Progenitor cell of endocrine pancreas (in vitro differentiated cells): ENCODE measurements at regions not wholly inside any gene's neighbourhood (a gene's known extent, or its start where the extent isn't known, plus 50 kb on each side); places are given as distances from the start of the nearest gene placed in this dataset.

Experiments
- DNase-seq: peaks from one replicate; pipeline ENCODE4 v3.0.0; 2021; ENCODE audit warnings: low spot score; ENCODE audit not compliant: unreplicated experiment
- H3K27ac Mint-ChIP-seq: 2 replicates; pipeline ENCODE4 v1.8.0; 2021; ENCODE audit warnings: mild to moderate bottlenecking, moderate library complexity, mixed read lengths
- H3K27me3 Mint-ChIP-seq: 2 replicates; pipeline ENCODE4 v1.8.0; 2021; ENCODE audit warnings: mixed read lengths
- H3K36me3 Mint-ChIP-seq: 2 replicates; pipeline ENCODE4 v1.8.0; 2022; ENCODE audit warnings: mixed read lengths; ENCODE audit not compliant: insufficient read depth
- H3K4me1 Mint-ChIP-seq: 2 replicates; pipeline ENCODE4 v1.8.0; 2021; ENCODE audit warnings: low read depth, mixed read lengths
- H3K4me3 Mint-ChIP-seq: 2 replicates; pipeline ENCODE4 v1.8.0; 2021; ENCODE audit warnings: low read depth, mild to moderate bottlenecking, moderate library complexity, mixed read lengths
- H3K9me3 Mint-ChIP-seq: 2 replicates; pipeline ENCODE4 v1.8.0; 2021; ENCODE audit warnings: low read depth, mixed read lengths
- TF ChIP-seq, protein P1 (sequence below): fragments of 200-600 bp; sonication (generic); IDR thresholded peaks from one replicate; pipeline ENCODE4 v1.5.0; 2021; ENCODE audit warnings: antibody characterized with exemption, mild to moderate bottlenecking; ENCODE audit not compliant: unreplicated experiment

DNA sequence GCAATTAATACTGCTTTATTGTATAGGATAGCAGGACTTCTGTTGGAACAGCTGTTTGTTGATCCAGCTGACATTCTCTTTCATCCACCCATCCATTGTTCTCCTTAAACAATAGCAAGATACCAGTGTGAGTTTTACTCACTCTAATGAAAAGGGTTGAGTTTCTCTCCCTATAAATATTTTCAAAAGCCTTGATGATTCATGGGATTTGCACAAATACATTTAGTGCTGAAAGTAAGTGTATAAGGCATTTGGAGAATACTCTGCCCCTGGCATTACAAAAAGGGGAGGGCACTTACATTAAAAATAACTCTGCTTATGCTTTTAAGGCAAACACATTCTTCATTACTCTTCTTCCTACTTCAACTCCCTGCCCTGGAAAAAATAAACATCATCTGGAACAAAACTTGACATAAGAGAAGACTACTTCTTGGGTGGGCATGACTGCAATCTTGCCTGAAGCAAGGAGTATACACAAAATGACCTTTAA lies 634.9 kb downstream of the METTL15 start:
- no peak for DNase-seq

DNA sequence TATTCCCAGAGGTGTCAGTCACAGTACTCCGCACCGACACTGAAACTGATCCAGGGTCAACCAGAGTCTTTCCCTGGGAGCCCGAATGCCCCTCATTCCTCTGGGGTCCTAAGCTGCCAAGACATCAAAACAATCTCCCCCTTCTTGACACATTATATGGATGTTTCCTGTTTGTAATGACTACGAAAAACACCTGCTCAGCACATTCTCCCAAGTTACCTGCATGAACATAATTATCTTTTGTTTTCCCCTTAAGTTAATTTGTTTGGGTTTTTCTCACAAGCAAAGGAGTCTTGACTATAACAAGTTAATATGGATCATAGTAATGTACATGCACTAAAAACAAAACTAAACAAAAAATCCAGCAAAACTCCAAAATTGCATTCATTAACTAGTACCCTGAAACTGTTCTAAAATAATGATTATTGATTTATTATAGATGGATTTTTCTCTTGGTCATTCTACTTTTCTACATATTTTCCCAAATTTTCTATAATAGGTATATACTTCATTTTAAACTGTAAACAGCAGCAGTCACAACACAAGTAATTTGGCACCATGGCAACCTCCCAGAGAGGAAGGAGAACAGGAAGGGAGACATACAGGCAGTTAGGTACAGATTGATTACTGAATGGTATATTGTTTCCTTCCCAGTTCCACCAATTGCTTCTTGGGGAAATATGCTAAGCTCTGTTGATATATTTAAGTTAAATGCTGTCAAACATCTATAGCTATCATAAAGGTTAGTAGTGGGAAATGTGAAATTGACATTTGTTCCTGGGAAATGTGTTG lies 631.5 kb downstream of the METTL15 start:
- no peaks in the 10 kb centered on the region for H3K27me3 Mint-ChIP-seq
- H3K36me3 Mint-ChIP-seq, result no peaks in the 10 kb centered on the region
- no peak for DNase-seq
- no peak overlapping the region for H3K27ac Mint-ChIP-seq
- no peaks in the 10 kb centered on the region for H3K9me3 Mint-ChIP-seq
- H3K4me1 Mint-ChIP-seq, result peaks cover 19% of the 10 kb centered on the region
- no peak overlapping the region for H3K4me3 Mint-ChIP-seq
- TF ChIP-seq, protein P1, sequence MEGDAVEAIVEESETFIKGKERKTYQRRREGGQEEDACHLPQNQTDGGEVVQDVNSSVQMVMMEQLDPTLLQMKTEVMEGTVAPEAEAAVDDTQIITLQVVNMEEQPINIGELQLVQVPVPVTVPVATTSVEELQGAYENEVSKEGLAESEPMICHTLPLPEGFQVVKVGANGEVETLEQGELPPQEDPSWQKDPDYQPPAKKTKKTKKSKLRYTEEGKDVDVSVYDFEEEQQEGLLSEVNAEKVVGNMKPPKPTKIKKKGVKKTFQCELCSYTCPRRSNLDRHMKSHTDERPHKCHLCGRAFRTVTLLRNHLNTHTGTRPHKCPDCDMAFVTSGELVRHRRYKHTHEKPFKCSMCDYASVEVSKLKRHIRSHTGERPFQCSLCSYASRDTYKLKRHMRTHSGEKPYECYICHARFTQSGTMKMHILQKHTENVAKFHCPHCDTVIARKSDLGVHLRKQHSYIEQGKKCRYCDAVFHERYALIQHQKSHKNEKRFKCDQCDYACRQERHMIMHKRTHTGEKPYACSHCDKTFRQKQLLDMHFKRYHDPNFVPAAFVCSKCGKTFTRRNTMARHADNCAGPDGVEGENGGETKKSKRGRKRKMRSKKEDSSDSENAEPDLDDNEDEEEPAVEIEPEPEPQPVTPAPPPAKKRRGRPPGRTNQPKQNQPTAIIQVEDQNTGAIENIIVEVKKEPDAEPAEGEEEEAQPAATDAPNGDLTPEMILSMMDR, result no peak

More for the DNA sequence above, 634.9 kb downstream of the METTL15 start:
- Mint-ChIP-seq H3K9me3 (peaks cover 7% of the 10 kb centered on the region), H3K27me3 (no peaks in the 10 kb centered on the region), H3K27ac (no peak overlapping the region), H3K36me3 (no peaks in the 10 kb centered on the region), H3K4me3 (no peak overlapping the region), H3K4me1 (peaks cover 10% of the 10 kb centered on the region)
- TF ChIP-seq, protein P1, result no peak

- Mint-ChIP-seq H3K27me3 (no peaks in the 10 kb centered on the region), H3K4me3 (no peak overlapping the region), H3K36me3 (no peaks in the 10 kb centered on the region), H3K4me1 (peaks cover 29% of the 10 kb centered on the region), H3K9me3 (no peaks in the 10 kb centered on the region), H3K27ac (no peak overlapping the region)
- no peak for DNase-seq
- TF ChIP-seq, protein P1, result no peak
Measured at GRCh38 chr11:28738549-28738948, 630.4 kb downstream of the METTL15 start.

DNA sequence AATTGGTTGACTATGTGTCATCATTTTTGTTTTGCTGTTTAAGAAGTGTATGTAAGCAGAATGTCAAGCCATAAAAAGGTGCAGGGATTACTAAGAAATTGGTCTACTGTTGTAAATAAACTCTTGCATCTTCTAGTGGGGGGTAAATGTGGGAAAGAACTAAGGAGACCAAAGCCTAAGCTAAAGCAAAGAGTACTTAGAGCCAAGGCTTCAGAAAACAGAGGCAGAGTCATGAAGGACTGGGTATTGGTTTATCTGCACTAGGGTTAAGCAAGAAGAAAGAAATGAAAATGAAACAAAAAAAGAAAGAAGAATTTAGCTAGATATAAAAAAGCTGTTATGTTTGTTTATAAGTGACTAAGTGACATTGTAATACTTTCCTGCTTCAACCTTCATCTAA lies 628.1 kb downstream of the METTL15 start:
- Mint-ChIP-seq H3K36me3 (no peaks in the 10 kb centered on the region), H3K27ac (no peak overlapping the region), H3K27me3 (no peaks in the 10 kb centered on the region), H3K9me3 (peaks cover 9% of the 10 kb centered on the region), H3K4me1 (peaks cover 26% of the 10 kb centered on the region), H3K4me3 (no peak overlapping the region)
- DNase-seq, result no peak
- TF ChIP-seq, protein P1, result no peak

DNA sequence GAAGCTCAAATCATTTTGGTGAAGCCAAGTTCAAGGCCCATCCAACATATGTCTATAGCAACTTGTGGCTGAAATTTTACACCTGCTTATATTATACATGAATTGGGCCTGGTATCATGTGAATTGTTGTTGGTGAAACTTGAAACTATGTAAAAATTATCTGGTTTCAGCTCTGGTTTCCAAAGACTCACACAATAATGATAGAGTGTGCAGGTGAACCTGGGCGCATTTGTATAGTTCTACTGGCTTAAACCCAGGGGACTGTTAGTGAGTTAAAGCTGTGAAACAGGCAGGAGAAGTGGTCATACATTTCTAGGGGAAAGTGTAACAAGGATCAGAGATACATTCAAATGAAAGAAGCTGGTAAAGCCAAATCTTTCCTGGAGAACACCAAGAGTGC lies 627.3 kb downstream of the METTL15 start:
- Mint-ChIP-seq H3K9me3 (peaks cover 9% of the 10 kb centered on the region), H3K27ac (no peak overlapping the region), H3K4me3 (no peak overlapping the region), H3K27me3 (no peaks in the 10 kb centered on the region), H3K4me1 (peaks cover 26% of the 10 kb centered on the region), H3K36me3 (no peaks in the 10 kb centered on the region)
- no peak for DNase-seq
- TF ChIP-seq, protein P1, result no peak
